Hepatocyte (in vitro differentiated cells): ENCODE measurements at regions not wholly inside any gene's neighbourhood (a gene's known extent, or its start where the extent isn't known, plus 50 kb on each side); places are given as distances from the start of the nearest gene placed in this dataset.

ENCODE experiments used
- EZH2 ChIP-seq: fragments of 200-600 bp; sonication (generic); IDR thresholded peaks from 2 replicates; pipeline ENCODE4 v1.6.1; 2016; ENCODE audit warnings: antibody characterized with exemption, mild to moderate bottlenecking, borderline replicate concordance
- EZH2phosphoT487 ChIP-seq: fragments of 200-600 bp; sonication (generic); IDR thresholded peaks from one replicate; pipeline ENCODE4 v1.6.1; 2018; ENCODE audit warnings: antibody characterized with exemption, mild to moderate bottlenecking, low read depth, moderate library complexity; ENCODE audit not compliant: unreplicated experiment, severe bottlenecking
- TF ChIP-seq, protein P1 (sequence below): fragments of 200-600 bp; sonication (generic); IDR thresholded peaks from 2 replicates; pipeline ENCODE4 v1.5.1; 2016; ENCODE audit warnings: antibody characterized with exemption, mild to moderate bottlenecking; ENCODE audit not compliant: poor library complexity

DNA sequence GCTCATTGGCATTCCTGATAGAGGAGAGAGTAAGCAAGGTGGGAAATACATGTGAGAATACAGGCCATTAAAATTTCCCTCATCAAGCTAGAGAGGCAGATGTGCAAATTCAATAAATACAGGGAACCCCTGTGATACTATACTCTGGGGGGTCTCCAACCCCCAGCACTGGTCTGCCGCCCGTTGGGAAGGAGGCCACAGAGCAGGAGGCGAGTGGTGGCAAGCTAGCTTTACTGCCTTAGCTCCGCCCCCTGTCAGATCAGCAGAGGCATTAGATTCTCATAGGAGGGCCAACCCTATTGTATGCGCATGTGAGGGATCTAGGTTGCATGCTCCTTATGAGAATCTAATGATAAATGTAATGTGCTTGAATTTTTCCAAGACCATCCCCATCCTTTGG, 97.1 kb upstream of the PLSCR5 start:
- TF ChIP-seq, protein P1, sequence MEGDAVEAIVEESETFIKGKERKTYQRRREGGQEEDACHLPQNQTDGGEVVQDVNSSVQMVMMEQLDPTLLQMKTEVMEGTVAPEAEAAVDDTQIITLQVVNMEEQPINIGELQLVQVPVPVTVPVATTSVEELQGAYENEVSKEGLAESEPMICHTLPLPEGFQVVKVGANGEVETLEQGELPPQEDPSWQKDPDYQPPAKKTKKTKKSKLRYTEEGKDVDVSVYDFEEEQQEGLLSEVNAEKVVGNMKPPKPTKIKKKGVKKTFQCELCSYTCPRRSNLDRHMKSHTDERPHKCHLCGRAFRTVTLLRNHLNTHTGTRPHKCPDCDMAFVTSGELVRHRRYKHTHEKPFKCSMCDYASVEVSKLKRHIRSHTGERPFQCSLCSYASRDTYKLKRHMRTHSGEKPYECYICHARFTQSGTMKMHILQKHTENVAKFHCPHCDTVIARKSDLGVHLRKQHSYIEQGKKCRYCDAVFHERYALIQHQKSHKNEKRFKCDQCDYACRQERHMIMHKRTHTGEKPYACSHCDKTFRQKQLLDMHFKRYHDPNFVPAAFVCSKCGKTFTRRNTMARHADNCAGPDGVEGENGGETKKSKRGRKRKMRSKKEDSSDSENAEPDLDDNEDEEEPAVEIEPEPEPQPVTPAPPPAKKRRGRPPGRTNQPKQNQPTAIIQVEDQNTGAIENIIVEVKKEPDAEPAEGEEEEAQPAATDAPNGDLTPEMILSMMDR: no peak
- TF ChIP-seq EZH2 (no peak), EZH2phosphoT487 (no peak)
